ENCODE measurements at regions not wholly inside any gene's neighbourhood (a gene's known extent, or its start where the extent isn't known, plus 50 kb on each side); places are given as distances from the start of the nearest gene placed in this dataset.

- TF ChIP-seq GATA3 (IDR thresholded peaks at IDR 0.05; ENCODE audit: low read depth, low read length): no peak
- no peak for TF ChIP-seq GATA2 (IDR thresholded peaks at IDR 0.05; ENCODE audit: low read depth, low read length)
These were observed 117.9 kb upstream of the TMPO start for GRCh38 chr12:98397323-98398105.

Measured in SH-SY5Y (cell line).